ENCODE measurements at regions not wholly inside any gene's neighbourhood (a gene's known extent, or its start where the extent isn't known, plus 50 kb on each side); places are given as distances from the start of the nearest gene placed in this dataset.
"Not testable (repeated sequence)": the region's sequence is repeated elsewhere in the genome, so short reads cannot be mapped to it uniquely, and the experiment has no call there.

DNA sequence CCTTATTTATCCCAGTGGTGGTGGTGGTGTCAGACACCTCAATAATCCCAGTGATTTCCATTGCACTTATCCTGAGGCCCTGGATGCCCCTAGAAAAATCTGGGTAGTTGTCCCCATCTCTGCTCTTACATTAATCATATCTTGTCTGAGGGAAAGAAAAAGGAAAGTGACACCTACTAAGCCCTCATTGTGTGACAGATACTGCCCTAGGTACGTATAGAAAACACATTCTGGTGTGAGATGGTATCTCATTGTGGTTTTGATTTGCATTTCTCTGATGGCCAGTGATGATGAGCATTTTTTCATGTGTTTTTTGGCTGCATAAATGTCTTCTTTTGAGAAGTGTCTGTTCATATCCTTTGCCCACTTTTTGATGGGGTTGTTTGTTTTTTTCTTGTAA, 162.6 kb upstream of the JADE1 start:
- DNase-seq = not testable (repeated sequence)

DNA sequence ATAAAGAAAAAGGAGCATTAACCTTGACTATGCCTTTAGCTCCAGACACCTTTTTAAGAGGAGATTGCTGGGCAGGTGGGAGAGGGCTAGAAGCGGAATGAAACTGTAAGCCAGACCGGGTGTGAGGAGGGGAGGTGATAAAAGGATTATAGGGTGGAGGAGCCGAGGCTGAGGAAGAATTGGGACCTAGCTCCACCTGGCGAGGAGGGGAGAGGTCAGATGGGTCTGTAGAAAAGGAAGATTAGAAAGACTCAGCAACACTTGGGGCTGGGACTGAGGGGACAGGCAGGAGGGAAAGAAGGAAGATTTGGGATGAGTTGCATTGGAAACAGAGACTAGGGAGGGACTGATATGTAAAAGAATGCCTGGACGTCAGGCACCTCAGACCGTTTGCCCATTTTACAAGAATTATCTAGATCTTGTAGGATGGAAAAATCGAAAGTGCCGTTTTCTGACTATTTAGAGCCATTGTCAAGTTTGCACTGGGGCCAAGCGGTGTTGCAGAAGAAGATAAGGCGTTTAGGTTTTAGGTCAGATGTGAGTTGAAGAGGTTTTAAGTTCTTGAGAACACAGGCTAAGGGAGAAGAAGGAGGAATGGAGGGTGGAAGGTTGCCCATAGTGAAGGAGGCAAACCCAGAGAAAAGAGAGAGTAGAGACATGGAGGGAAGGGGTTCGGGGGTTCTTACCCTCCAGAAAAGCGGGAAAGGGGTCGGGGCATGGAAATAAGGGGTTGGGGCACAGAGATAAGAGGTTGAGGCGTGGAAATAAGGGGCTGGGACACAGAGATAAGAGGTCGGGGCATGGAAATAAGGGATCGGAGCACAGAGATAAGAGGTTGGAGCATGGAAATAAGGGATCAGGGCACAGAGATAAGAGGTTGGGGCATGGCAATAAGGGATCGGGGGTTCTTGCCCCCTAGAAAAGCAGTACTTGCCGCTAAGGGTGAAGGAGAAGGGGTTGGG, 164.5 kb upstream of the JADE1 start:
- DNase-seq = not testable (repeated sequence)

DNA sequence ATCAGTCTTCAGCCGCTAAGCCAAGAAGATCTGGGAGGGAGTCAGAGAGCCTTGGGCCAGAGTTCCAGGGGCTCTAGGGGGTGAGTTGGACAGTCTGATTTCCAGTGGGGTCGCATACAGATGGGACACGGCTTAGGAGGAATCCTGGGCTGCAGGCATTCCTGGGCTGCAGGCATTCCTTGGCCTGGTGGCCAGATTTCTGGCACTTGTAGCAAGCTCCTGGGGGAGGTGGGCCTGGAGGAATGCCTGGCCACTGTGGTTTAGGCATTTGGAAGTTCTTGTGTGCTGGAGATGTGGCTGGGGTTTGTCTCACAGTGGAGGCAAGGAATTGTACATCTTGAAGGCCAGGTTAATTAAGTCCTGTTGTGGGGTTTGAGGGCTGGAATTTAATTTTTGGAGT, 165.4 kb upstream of the JADE1 start:
- DNase-seq = not testable (repeated sequence)

GRCh38 chr4:128641566-128641965, 167.9 kb upstream of the JADE1 start:
- DNase-seq = not testable (repeated sequence)

- no peak for DNase-seq
Observed at GRCh38 chr4:128639541-128640270, 169.8 kb upstream of the JADE1 start.

DNA sequence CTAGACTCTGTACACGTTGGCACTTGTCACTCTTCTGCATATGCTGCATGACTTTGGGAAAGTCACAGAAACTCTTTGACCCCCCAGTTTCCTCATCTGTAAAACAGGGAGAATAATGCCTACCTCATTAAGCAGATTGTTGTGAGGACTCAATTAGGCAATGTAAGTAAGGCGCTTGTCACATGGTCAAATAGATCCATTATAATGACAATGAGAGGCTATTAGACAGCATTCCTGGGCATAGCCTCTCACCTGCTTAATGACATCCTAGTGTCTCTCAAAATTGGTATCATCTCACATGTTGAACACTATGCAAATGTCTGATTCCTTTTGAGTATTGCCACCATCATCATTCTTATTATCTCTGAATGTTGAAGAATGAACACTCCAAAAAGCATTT, 172.6 kb upstream of the JADE1 start:
- no peak for DNase-seq

DNA sequence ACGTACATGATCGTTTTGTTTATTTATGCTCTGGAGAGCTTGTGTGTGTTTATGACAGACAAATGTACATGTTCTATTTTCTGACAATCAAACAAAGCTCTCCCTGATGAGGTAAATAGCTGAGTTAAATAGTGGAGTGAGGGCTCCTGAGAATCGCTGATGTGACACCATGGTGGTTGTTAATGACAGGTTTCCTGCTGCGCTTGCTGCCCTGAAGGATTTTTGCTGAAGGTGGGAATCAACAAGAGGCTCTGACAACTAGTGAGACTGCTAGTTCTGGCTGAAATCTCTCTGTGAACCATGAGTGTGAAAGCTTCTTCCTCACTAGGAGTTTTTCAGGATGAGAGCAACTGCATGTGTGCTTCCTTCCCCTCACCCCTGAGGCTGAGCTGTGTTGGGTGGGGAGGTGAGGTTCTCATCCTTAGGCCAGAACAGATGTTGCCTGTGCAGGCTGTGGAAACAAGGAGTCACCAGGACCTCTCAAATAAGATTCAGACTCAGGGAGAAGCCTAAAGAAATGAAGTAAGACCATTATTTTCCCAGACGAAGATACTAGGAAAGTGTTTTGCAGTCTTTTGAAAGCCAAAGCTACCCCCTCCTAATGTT, 173.4 kb upstream of the JADE1 start:
- no peak for DNase-seq

DNA sequence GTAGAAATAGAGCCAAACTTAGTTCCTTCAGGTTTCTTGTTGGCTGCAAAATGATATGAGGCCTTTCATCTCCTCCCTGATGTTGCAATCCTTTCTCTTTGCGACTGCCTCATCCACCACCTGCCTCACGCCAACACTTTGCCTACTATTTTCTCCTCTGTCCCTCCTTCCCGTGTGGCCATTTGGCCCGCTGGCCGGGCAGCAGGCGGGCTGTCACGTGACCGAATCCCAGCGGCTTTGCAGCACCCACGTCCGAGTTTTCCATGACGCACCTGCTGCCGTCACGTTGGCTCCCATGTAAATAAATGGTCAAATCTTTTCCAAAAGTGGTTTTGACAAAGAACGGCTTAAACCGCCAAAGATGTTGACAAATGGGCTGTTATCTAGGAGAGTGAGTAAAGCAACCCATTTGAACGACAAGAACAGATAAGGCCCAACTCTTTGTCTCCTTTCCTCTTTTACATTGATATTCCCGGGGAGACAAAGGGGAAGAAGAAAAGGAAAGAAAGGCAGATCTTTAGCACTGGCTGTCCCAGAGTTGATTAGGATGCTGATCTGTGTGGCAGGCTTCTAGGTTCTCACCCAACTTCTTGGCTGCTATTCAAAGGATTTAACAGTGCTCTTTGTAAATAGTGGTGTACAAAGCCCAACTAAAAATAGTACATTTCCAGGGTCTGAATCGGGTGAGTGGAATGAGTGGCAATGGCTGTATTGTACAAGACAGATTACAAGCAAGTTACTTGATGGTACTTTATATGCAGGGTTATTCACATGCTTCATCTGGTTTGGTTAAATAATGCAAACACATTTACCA, 174.2 kb upstream of the JADE1 start:
- no peak for DNase-seq

GRCh38 chr4:128633067-128633466, 176.4 kb upstream of the JADE1 start:
- no peak for DNase-seq

GRCh38 chr4:128630871-128631270, 178.6 kb upstream of the JADE1 start:
- no peak for DNase-seq

GRCh38 chr4:128623508-128624215, 185.8 kb upstream of the JADE1 start:
- DNase-seq = no peak

DNA sequence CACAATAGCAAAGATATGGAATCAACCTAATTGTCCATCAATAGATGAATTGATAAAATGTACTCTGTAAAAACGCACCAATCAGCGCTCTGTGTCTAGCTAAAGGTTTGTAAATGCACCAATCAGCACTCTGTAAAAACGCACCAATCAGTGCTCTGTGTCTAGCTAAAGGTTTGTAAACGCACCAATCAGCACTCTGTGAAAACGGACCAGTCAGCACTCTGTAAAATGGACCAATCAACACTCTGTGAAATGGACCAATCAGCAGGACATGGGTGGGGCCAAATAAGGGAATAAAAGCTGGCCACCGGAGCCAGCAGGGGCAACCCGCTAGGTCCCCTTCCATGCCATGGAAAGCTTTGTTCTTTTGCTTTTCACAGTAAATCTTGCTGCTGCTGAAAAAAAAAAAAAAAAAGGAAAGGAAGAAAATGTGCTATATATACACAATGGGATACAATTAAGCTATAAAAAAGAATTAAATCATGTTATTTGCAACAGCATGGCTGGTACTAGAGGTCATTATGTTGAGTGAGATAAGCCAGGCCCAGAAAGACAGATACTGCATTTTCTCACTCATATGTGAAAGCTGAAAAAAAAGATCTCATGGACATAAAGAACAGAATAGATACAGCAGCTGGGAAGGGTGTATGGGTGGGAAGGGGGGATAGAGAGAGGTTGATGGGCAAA, 189.1 kb upstream of the JADE1 start:
- not testable (repeated sequence) for DNase-seq

DNA sequence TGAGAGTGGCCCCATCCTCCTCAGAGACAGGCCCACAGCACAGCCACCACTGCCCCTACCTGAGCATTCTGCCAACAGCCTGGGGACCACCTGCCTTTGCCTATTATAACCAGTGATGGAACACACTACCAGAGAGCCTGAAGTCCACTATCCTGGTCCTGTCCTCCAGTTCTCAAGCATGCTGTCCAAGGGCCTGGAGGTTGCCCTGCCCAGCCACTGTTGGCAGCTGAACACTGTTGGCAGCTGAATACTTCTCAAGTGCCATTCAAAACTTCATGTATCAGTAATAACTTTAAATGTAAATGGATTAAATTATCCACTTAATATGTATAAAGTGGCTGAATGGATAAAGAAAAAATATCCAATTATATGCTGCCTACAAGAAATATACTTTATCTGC, 194.3 kb upstream of the JADE1 start:
- DNase-seq = no peak

DNA sequence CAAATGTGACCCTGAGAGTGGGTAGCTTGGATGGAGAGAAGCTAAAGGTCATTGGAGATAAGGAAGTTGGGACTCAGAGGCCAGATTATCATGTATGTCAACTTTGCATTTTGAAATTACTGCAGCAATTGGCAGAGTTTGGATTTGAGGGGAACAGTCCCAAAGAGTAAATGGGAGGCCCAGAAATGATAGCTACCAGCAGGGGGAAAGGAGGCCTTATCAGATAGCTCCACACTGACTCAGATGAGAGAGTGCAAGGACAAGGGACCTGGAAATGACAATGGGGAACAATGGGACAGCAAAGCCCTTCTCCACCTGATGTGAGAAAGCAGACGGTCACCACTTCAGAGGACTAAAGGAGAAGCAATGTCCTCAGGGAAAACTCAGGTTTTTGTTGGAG, 201.5 kb upstream of the JADE1 start:
- DNase-seq = no peak

GRCh38 chr4:128606173-128606572, 203.3 kb upstream of the JADE1 start:
- DNase-seq = no peak

DNA sequence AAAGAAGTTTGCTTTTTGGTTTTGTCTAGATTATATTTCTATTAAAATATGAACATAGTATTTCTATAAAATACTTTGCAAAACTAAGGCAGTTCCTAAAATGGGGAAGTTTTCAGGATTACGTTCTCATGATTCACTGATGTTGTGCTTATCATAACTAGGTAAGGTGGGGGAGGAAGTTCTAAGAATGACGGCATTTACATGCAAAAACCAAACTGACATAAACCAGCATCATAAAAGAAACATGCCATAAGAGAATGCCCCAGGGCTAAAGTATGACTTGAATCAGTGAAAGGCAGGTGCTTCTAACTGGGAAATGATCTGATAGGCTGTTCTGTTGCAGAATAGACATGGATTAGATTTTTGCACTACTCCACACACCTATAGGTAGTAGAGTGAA, 204.7 kb upstream of the JADE1 start:
- DNase-seq = no peak

DNA sequence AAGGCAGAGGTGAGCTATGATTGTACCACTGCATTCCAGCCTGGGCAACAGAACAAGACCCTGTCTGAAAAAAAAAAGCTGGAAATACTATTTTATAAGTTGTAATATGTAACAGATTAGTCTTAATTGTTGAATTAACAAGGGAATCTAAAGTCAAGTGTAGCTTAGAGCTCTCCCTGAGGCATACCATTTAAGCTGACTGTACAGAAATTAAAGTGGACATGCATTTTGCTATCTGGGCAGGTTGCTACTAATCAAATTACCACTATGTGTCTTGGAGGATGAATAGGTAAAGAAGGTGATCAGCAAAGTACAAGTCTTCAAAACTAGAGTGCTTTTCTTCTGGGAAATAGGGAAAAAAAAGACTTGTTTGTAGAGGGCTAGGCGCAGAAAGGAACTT, 205.3 kb upstream of the JADE1 start:
- DNase-seq = no peak

DNA sequence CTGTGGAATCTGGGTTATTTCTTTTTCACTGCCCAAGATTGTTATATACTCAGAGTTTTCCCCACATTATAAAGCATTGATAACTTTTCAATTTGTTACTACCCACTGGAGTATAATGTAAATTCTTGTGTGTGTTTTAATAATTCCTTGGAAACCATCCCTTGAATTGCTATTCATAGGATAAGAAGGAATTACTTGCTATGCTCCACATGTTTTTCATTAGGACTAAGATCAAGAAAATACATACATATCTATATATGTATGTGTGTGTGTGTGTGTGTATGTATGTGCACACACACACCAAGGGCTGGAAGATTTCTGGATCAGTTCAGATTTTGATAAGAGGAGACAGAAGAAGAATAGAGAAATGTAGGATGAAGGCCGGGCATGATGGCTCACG, 206.4 kb upstream of the JADE1 start:
- DNase-seq = no peak

GRCh38 chr4:128601991-128602695, 207.4 kb upstream of the JADE1 start:
- no peak for DNase-seq

- no peak for DNase-seq
Observed at GRCh38 chr4:128600996-128601871, 208.3 kb upstream of the JADE1 start.
